CD4-positive, alpha-beta T cell treated with Interleukin-15 for 4 hours (primary cell): ENCODE measurements at regions not wholly inside any gene's neighbourhood (a gene's known extent, or its start where the extent isn't known, plus 50 kb on each side); places are given as distances from the start of the nearest gene placed in this dataset.
"Not testable (repeated sequence)": the region's sequence is repeated elsewhere in the genome, so short reads cannot be mapped to it uniquely, and the experiment has no call there.

Experiments used
- DNase-seq: peaks from one replicate; pipeline ENCODE4 v3.0.0-alpha.2; 2020; ENCODE audit warnings: low spot score

DNA sequence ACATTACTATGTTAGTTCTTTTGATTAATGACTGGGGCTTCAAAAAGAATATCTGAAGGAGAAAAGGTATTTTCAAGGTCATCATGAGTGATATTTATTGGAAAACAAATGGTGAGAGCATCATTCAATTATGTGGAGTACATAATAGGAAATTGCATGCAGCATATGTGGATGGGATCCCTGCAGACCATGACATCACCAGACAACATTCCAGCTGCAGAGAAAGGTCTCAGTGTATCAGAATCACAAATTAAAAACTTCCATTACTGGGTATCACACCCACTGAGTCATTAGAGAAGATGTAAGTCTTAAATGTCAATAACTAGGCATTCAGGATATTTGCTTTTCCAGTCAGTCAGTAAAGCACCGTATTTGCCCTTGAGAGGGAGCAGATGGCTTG lies 574.4 kb upstream of the SLC10A2 start:
- DNase-seq, result no peak

- no peak for DNase-seq
Measured at GRCh38 chr13:103639326-103639725, 573.1 kb upstream of the SLC10A2 start.

GRCh38 chr13:103638706-103639105 lies 572.5 kb upstream of the SLC10A2 start:
- no peak for DNase-seq

- no peak for DNase-seq
Measured at GRCh38 chr13:103634066-103634465, 567.8 kb upstream of the SLC10A2 start.

DNA sequence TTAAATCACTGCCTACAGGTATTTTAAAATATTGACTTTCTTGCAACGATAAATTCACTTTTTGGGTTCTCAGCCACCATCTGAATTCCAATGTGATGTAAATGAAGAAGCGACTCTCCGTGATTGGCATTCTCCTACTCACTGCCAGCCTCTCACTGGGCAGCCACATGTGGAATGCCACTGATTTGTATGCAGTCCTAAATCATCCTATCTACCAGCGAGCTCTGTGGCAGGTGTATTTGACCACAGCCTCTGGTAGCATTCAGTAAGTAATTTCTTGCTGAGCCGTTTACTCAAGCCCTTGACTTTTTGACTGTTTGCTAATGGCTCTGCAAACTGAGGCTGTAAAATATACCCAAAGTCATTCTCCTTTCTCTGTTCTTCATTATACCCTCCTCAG lies 559.0 kb upstream of the SLC10A2 start:
- no peak for DNase-seq

DNA sequence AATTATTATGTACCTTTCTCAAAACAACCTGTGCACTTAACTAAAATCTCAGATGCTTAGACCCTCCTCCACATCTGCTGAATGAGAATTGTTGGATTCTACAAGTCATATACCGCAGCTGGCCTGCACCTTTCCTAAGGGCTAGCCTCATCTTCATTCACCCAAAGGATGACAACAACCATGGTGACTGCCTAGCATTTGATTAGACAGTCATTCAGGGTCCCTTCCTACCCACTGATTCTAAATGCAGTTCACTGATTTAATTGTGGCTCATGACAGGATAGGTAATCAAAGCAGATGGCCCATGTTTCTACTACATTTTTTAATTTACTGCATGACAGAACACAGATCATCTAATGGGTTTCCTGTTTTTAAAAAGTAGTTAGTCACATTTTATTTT lies 551.9 kb upstream of the SLC10A2 start:
- no peak for DNase-seq

DNA sequence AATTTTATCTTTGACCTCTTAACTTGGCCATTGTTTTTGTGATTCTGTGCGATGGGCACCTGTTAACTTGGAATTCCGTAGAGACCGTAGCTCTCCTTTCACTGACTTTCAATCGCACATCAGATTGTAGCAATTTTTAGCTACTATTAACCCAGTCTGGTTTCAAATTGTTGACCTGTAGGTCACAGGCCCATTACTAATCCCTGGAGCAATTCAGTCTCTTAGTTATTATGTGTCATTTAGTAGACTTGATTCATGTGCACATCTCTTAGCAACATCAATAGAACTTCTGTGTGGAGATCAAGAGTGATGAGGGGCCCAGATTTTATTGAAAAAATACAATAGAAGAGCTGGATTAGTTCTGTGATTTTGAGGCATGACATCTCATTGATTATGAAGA lies 549.6 kb upstream of the SLC10A2 start:
- DNase-seq, result no peak

DNA sequence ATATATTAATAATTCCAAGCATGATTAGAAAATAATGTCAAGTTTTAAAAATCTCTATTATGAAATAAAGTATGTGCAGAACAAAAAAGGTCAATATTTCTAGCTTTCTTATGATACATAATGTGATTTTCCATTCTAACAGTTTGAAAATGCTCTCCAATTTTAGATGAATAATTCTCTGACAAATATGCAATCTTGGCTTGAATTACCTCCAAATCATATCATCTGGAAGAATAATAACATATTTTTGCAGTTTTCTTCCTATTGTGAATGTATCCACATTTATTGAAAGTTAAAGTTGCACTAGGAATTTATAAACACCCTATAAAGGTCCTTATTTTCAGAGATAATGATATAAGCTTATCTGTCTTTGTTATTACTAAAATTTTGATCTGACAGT lies 548.5 kb upstream of the SLC10A2 start:
- DNase-seq, result no peak

DNA sequence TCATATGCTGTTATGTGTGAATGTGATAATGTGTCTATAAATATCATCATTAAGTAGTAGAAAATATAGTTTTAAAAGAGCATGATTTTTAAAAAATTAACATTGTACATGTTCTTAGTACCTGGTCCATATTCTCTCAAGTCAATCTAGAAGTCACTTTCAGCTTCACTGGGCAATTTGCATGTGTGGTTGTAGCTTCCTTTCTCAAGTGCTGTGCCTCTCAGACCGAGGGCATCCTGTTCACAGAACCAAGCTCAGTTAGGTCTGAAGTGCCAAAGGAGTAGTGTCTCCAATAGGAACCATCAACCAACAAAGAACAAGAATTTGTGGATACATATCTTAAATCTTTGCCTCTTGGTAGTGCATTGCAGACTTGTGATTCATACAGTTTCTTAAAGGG lies 541.8 kb upstream of the SLC10A2 start:
- DNase-seq, result no peak

DNA sequence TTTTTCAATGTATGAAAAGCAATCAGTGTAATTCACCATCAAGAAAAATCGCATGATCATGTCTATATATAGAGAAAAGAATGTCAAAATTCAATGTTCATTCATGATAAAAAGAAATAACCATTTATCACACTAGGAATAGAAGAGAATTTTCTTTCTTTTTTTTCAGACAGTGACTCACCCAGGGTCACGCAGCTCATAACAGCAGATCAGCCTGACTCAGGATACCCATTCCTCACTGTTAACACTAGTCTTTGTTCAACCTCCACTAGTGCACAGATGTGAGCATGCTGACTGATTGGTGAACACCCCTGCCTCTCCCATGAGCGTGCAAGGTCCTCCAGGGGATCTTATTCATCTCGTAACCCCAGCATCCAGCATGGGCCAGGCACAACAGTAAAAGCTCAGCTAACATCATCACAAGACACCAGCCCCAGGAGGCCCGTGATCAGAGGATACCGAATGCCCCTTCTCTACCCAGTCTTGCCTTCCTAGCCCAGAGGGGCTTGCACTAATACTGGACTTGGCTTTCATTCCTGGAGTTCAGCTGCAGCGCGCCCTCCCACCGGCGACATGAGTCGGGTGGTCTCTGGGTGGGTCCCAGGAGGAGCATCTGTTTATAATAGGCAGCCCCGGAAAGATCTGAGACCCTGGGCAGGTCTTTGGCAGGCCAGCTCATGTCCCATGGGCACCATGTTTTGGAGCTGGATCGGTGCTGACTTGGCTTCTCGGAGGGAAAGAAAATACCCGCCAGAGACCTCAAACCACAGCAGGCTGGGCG lies 539.5 kb upstream of the SLC10A2 start:
- DNase-seq, result no peak

DNA sequence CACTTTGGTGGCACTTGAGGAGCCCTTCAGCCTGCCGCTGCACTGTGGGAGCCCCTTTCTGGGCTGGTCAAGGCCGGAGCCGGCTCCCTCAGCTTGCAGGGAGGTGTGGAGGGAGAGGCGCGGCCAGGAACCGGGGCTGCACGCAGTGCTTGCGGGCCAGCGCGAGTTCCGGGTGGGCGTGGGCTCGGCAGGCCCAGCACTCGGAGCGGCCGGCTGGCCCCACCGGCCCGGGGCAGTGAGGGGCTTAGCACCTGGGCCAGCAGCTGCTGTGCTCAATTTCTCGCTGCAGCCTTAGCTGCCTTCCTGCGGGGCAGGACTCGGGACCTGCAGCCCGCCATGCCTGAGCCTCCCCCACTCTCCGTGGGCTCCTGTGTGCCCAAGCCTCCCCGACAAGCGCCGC lies 533.7 kb upstream of the SLC10A2 start:
- DNase-seq, result not testable (repeated sequence)

DNA sequence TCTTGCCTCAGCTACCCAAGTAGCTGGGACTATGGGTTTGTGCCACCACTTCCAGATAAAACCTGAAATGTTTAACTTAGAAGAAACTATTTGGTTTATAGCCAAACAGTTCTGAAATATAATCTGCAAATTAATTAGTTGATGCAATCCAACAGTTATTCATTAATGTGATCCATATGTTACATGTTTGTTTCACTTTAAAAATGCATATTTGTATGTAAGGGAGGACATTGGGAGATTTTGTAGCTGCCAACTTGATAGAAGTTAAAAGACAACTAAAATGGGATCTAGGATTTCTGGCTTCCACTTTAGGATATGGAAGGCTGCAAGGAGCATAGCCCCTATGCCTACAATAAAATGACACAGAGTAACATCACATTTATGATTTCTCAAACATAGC lies 532.5 kb upstream of the SLC10A2 start:
- DNase-seq, result no peak

- DNase-seq, result no peak
Measured at GRCh38 chr13:103573446-103573845, 507.2 kb upstream of the SLC10A2 start.

- DNase-seq, result no peak
Measured at GRCh38 chr13:103568314-103568713, 502.1 kb upstream of the SLC10A2 start.

DNA sequence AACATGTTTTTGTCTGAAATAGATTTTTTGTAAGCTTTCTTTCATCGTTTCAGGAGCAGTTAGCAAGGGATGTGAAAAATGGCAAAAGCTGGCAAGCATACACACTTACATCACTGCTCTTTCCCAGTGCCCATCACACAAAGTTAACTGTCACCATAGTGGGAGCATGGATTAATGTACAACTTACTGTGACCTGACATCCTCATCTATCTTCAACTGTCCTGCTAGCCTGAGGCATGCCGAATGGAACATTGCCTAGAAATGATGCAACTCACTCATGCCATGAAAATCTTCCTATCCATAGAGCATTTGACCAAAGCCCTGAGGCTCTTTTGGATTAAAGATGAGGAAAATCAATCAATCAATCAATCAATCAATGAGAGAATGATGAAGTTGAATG lies 491.7 kb upstream of the SLC10A2 start:
- no peak for DNase-seq

DNA sequence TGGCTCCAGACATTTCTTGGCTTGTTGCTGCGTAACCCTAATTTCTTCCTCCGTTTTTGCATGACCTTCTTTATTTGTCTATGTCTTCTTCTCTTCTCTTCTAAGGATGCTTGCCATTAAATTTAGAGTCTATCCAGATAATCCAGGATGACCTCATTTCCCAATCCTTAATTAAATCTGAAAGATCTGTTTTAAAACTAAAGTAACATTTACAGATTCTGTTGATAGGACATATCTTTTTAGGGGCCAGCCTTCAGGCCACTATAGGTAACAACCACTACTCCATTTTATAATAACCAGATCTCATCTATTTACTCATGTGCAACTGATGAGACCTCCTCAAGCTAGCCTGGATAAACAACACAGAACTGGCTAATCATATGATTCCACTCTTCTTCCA lies 490.5 kb upstream of the SLC10A2 start:
- DNase-seq, result no peak

DNA sequence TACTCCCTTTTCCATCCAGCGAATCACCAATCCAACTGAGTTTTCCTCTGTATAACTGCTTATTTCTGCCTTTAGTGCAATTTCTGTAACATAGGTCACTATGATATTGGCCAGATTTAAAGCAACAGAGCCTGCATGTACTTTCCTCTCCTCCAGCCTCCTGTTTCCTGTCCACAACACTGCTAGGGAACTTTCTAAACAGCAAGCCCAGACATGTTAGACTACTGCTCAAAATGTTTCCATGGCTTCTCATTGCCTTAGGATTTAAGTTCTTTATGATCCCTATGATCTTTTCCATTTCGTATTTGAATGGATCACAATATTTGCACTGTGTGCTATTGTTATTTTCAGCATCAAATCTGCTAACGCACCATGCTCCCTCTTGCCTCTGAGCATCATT lies 481.7 kb upstream of the SLC10A2 start:
- no peak for DNase-seq

DNA sequence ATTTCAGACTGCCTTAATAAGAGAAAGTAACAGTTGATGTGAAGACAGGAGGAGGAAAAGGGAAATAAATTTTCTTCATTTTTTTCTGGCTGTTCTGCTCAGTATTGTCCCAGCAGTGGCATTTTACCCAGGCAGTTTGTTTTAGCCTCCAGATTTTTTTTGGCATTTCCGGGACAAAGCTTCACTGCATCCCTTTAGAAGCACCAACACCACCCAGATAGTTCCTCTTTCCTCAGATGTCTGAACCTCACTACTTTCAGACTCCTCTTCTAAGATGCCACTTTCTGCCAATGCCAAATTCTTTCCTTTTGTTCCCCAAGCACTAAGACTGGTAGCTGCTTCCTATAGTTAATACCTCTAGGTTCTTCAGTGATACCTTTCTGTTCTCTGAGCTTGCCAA lies 480.1 kb upstream of the SLC10A2 start:
- no peak for DNase-seq

- no peak for DNase-seq
Measured at GRCh38 chr13:103542648-103543047, 476.4 kb upstream of the SLC10A2 start.

- no peak for DNase-seq
Measured at GRCh38 chr13:103540382-103540765, 474.2 kb upstream of the SLC10A2 start.

DNA sequence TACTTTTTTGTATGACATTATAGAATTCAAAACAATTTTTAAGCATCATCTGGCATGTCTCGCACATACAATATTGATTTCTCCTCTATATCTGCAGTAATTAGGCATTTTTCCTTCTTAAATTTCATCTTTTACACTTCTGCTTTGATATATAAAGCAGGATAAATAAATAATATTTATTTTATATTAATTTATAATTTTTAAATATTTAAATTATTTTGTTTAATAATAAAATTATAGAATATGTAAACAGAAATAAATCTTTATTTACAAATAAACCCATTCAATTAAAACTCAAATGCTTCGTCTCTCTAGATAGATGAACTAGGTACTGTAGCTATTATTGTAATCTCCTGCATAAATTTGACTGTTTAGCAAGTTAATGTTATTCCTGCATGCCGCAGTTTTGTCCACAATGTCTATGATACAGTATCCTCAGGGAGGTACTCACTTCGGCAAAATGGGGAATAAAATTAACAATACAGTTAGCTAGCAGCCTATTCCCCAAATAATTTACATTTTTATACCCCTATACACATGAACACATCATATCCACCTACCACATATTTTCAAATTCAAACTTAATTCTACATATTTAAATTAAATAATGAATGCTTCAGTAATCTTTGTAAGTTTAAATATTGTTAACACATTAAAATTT lies 473.6 kb upstream of the SLC10A2 start:
- DNase-seq, result no peak

DNA sequence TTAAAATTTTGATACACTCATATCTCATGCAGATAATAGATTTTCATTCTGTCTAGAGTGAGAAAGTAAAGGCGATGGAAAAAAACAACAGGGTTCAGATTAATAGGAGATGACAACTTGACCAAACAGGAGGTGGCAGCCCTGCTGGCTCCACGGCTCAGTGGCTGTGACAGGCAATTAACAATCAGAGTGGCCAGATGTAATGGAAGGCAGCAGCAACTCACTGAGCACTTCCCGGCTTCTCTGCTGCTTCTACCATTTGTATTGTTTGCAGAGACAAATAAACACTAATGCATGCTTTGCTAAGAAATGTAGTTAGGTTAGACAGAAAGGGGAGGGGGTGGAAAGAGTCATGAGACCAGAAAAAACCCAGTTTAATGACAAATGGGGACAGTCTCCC lies 473.0 kb upstream of the SLC10A2 start:
- no peak for DNase-seq

- DNase-seq, result no peak
Measured at GRCh38 chr13:103537616-103538015, 471.4 kb upstream of the SLC10A2 start.

DNA sequence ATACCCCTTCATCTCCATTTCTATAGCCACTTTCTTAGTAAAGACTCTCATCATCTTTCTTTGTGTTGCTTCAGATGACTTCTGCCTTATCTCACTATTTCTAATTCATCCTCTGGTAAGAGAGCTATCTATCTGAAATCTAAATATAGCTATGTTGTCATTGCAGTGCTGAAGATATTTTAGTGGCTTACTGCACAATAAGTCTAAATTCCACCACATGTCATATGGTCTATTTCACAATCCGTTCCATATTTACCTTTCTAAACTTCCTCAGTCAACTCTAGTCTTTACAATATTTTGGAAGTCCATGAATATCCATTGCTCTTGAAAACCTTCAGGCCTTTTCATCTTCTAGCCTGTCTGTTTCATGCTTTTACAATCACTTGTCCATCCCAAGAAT lies 465.1 kb upstream of the SLC10A2 start:
- no peak for DNase-seq
